GM12878 (cell line): ENCODE measurements at regions not wholly inside any gene's neighbourhood (a gene's known extent, or its start where the extent isn't known, plus 50 kb on each side); places are given as distances from the start of the nearest gene placed in this dataset.

Source experiments
- EP300 ChIP-seq, 2 experiments: fragments of 150-350 bp in 1 of 2; IDR thresholded peaks; 2 replicates each; pipeline ENCODE4 v1.6.1; 2011 to 2012; ENCODE audit warnings: low read depth in 2 of 2, low read length in 2 of 2, borderline replicate concordance in 1 of 2, improper control_type of control experiment in 1 of 2, inconsistent platforms in 1 of 2; ENCODE audit not compliant: control insufficient read depth in 1 of 2
- EZH2 ChIP-seq: IDR thresholded peaks from 2 replicates; pipeline ENCODE4 v1.6.1; 2012; ENCODE audit warnings: low read depth, mild to moderate bottlenecking, control low read depth, inconsistent platforms, low read length, borderline replicate concordance; ENCODE audit not compliant: control insufficient read depth
- IRF4 ChIP-seq: IDR thresholded peaks from 2 replicates; pipeline ENCODE4 v1.6.1; 2011; ENCODE audit warnings: low read depth, low read length
- MTA2 ChIP-seq: fragments of 450-650 bp; IDR thresholded peaks from 2 replicates; pipeline ENCODE4 v1.6.1; 2016; ENCODE audit warnings: low read depth, mild to moderate bottlenecking, moderate library complexity
- RAD51 ChIP-seq: fragments of 450-650 bp; IDR thresholded peaks from 2 replicates; pipeline ENCODE4 v1.6.1; 2016; ENCODE audit warnings: moderate library complexity, mild to moderate bottlenecking, inconsistent platforms
- RB1 ChIP-seq: fragments of 450-650 bp; formaldehyde crosslinking; IDR thresholded peaks from 2 replicates; pipeline ENCODE4 v1.6.1; 2017; ENCODE audit warnings: mild to moderate bottlenecking, borderline replicate concordance
- SIX5 ChIP-seq: IDR thresholded peaks from 2 replicates; pipeline ENCODE4 v1.6.1; 2011; ENCODE audit warnings: mild to moderate bottlenecking, low read depth, low read length, moderate library complexity; ENCODE audit not compliant: severe bottlenecking
- SMAD1 ChIP-seq: fragments of 450-650 bp; IDR thresholded peaks from 2 replicates; pipeline ENCODE4 v1.6.1; 2018; ENCODE audit warnings: mild to moderate bottlenecking, low read depth; ENCODE audit not compliant: partially characterized antibody
- SMC3 ChIP-seq: IDR thresholded peaks from 2 replicates; pipeline ENCODE4 v1.6.1; 2011; ENCODE audit warnings: low read length, improper control_type of control experiment, borderline replicate concordance
- TCF3 ChIP-seq: IDR thresholded peaks from 2 replicates; pipeline ENCODE4 v1.6.1; 2012; ENCODE audit warnings: low read depth, mild to moderate bottlenecking, low read length, borderline replicate concordance; ENCODE audit not compliant: insufficient read depth
- TF ChIP-seq, protein P1 (sequence below): IDR thresholded peaks from 2 replicates; pipeline ENCODE4 v1.6.1; 2012; ENCODE audit warnings: mild to moderate bottlenecking, low read depth, low read length
- TF ChIP-seq, protein P2 (sequence below): fragments of 450-650 bp; IDR thresholded peaks from 2 replicates; pipeline ENCODE4 v1.6.1; 2017; ENCODE audit warnings: antibody characterized with exemption, mild to moderate bottlenecking, moderate library complexity
- TF ChIP-seq, protein P3 (sequence below): IDR thresholded peaks from 2 replicates; pipeline ENCODE4 v1.6.1; 2012; ENCODE audit warnings: low read depth, low read length, improper control_type of control experiment
- TF ChIP-seq, protein P4 (sequence below): IDR thresholded peaks from 2 replicates; pipeline ENCODE4 v1.6.1; 2011; ENCODE audit warnings: borderline replicate concordance, low read depth, mild to moderate bottlenecking, moderate library complexity, low read length; ENCODE audit not compliant: insufficient read depth, poor library complexity, severe bottlenecking
- TF ChIP-seq, protein P5 (sequence below): fragments of 450-650 bp; IDR thresholded peaks from 2 replicates; pipeline ENCODE4 v1.6.1; 2017; ENCODE audit warnings: mild to moderate bottlenecking

DNA sequence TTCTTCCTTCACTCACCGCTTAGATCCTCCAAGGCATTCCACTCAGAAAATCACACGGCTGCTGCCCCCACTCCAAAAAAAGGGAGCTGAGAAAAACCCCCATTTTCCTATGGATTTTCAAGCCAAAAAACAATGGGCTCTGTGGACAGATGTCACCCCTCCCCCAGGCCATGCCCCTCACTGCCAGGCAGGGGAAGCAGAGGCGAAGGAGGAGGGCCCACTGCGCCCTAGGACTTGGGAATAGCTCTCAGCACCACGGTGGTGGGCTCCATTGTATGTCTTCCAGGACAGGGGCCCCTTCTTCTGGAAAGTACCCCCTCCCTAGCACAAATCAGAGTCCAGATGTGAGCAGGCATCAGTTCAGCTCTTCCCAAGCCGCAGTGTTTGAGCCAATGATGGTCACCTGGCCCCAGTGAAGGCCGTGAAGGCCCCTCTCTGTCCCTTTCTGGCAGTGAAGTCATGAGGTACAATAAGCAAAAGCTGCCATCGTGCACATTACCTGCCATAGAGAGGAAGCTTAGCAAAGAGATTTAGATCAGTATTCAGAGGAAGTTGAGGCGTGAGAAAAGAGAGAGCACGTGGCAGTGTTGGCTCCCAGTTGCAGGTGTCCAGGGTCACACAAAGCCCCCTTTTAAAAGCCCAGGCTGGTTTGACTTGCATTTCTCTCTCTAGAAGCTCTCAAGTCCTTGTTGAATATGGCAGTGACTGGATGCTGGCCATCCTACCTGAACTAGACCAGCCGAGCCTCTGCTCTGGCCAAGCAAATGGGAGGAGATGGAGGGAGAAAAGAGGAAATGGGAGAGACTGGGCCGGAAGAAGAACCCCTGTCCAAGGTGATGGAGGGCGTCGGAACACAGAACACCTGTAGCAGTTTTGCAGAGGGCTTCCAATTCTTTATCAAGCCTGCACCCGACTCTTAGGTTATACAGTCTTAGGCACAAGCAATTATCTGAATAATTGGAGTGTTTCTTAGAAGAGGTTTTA lies 149.0 kb downstream of the TOMM20 start (continued):
- TF ChIP-seq, protein P1, sequence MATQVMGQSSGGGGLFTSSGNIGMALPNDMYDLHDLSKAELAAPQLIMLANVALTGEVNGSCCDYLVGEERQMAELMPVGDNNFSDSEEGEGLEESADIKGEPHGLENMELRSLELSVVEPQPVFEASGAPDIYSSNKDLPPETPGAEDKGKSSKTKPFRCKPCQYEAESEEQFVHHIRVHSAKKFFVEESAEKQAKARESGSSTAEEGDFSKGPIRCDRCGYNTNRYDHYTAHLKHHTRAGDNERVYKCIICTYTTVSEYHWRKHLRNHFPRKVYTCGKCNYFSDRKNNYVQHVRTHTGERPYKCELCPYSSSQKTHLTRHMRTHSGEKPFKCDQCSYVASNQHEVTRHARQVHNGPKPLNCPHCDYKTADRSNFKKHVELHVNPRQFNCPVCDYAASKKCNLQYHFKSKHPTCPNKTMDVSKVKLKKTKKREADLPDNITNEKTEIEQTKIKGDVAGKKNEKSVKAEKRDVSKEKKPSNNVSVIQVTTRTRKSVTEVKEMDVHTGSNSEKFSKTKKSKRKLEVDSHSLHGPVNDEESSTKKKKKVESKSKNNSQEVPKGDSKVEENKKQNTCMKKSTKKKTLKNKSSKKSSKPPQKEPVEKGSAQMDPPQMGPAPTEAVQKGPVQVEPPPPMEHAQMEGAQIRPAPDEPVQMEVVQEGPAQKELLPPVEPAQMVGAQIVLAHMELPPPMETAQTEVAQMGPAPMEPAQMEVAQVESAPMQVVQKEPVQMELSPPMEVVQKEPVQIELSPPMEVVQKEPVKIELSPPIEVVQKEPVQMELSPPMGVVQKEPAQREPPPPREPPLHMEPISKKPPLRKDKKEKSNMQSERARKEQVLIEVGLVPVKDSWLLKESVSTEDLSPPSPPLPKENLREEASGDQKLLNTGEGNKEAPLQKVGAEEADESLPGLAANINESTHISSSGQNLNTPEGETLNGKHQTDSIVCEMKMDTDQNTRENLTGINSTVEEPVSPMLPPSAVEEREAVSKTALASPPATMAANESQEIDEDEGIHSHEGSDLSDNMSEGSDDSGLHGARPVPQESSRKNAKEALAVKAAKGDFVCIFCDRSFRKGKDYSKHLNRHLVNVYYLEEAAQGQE: peak; percentile 64; the same call in 1 of the 2 replicates
- TF ChIP-seq TCF3 (0 out of 2 replicates have a peak, but pooled peaks have one; percentile 30), EZH2 (no peak), SMC3 (0 out of 2 replicates have a peak, but pooled peaks have one; percentile 2), MTA2 (no peak), RAD51 (peak; percentile 59), RB1 (0 out of 2 replicates have a peak, but pooled peaks have one; percentile 8), EP300 (IDR thresholded peaks at IDR 0.05; ENCODE audit: borderline replicate concordance in 1 of 2, control insufficient read depth in 1 of 2, low read depth in 2 of 2, low read length in 2 of 2) (peak in 1 of 2 experiments; percentile 36; a peak in 1 of 4 replicates), IRF4 (0 out of 2 replicates have a peak, but pooled peaks have one; percentile 5), SMAD1 (no peak), SIX5 (peak; percentile 2)
- TF ChIP-seq, protein P2, sequence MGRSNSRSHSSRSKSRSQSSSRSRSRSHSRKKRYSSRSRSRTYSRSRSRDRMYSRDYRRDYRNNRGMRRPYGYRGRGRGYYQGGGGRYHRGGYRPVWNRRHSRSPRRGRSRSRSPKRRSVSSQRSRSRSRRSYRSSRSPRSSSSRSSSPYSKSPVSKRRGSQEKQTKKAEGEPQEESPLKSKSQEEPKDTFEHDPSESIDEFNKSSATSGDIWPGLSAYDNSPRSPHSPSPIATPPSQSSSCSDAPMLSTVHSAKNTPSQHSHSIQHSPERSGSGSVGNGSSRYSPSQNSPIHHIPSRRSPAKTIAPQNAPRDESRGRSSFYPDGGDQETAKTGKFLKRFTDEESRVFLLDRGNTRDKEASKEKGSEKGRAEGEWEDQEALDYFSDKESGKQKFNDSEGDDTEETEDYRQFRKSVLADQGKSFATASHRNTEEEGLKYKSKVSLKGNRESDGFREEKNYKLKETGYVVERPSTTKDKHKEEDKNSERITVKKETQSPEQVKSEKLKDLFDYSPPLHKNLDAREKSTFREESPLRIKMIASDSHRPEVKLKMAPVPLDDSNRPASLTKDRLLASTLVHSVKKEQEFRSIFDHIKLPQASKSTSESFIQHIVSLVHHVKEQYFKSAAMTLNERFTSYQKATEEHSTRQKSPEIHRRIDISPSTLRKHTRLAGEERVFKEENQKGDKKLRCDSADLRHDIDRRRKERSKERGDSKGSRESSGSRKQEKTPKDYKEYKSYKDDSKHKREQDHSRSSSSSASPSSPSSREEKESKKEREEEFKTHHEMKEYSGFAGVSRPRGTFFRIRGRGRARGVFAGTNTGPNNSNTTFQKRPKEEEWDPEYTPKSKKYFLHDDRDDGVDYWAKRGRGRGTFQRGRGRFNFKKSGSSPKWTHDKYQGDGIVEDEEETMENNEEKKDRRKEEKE: no peak
- TF ChIP-seq, protein P3, sequence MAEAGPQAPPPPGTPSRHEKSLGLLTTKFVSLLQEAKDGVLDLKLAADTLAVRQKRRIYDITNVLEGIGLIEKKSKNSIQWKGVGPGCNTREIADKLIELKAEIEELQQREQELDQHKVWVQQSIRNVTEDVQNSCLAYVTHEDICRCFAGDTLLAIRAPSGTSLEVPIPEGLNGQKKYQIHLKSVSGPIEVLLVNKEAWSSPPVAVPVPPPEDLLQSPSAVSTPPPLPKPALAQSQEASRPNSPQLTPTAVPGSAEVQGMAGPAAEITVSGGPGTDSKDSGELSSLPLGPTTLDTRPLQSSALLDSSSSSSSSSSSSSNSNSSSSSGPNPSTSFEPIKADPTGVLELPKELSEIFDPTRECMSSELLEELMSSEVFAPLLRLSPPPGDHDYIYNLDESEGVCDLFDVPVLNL: no peak
- TF ChIP-seq, protein P4, sequence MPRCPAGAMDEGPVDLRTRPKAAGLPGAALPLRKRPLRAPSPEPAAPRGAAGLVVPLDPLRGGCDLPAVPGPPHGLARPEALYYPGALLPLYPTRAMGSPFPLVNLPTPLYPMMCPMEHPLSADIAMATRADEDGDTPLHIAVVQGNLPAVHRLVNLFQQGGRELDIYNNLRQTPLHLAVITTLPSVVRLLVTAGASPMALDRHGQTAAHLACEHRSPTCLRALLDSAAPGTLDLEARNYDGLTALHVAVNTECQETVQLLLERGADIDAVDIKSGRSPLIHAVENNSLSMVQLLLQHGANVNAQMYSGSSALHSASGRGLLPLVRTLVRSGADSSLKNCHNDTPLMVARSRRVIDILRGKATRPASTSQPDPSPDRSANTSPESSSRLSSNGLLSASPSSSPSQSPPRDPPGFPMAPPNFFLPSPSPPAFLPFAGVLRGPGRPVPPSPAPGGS: peak; percentile 55
- TF ChIP-seq, protein P5, sequence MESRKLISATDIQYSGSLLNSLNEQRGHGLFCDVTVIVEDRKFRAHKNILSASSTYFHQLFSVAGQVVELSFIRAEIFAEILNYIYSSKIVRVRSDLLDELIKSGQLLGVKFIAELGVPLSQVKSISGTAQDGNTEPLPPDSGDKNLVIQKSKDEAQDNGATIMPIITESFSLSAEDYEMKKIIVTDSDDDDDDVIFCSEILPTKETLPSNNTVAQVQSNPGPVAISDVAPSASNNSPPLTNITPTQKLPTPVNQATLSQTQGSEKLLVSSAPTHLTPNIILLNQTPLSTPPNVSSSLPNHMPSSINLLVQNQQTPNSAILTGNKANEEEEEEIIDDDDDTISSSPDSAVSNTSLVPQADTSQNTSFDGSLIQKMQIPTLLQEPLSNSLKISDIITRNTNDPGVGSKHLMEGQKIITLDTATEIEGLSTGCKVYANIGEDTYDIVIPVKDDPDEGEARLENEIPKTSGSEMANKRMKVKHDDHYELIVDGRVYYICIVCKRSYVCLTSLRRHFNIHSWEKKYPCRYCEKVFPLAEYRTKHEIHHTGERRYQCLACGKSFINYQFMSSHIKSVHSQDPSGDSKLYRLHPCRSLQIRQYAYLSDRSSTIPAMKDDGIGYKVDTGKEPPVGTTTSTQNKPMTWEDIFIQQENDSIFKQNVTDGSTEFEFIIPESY: no peak
